SK-N-SH (cell line): ENCODE measurements at regions not wholly inside any gene's neighbourhood (a gene's known extent, or its start where the extent isn't known, plus 50 kb on each side); places are given as distances from the start of the nearest gene placed in this dataset.

ENCODE experiments used
- CTCF ChIA-PET: fragments of 300-600, 350-600 bp; formaldehyde crosslinking; extraction: SDS; loops from one replicate; lab custom pipeline; 2021; lab: Yijun Ruan, JAX
- POLR2A ChIA-PET: fragments of 350-600 bp; sonication (Branson Sonifier 250); formaldehyde crosslinking; extraction: SDS; loops from one replicate; lab custom pipeline; 2020; ENCODE audit warnings: antibody characterized with exemption, inconsistent platforms; lab: Yijun Ruan, JAX
- DNase-seq: peaks from one replicate; pipeline ENCODE4 v3.0.0; 2012
- H2AFZ ChIP-seq: fragments of 200-600 bp; sonication (generic); 2 replicates; pipeline ENCODE4 v1.8.1; 2016; ENCODE audit warnings: antibody characterized with exemption, mild to moderate bottlenecking, low read depth
- H3F3A ChIP-seq: fragments of 200-600 bp; sonication (generic); replicated peaks from 2 replicates; pipeline ENCODE3; 2016; ENCODE audit warnings: antibody characterized with exemption, mild to moderate bottlenecking; ENCODE audit not compliant: insufficient read depth
- H3K27ac ChIP-seq, 2 experiments: fragments of 200-500 bp in 1 of 2; fragments of 200-600 bp in 1 of 2; sonication (Bioruptor generic) in 1 of 2; sonication (generic), shearing (Covaris generic) in 1 of 2; 2 replicates each; pipeline versions ENCODE4 v1.5.1 to v1.6.1; 2014 to 2016; ENCODE audit warnings: low read depth in 2 of 2, inconsistent platforms in 1 of 2, low read length in 1 of 2, mild to moderate bottlenecking in 1 of 2, mixed read lengths in 1 of 2
- H3K27me3 ChIP-seq: fragments of 200-600 bp; sonication (generic), shearing (Covaris generic); 2 replicates; pipeline ENCODE4 v1.6.1; 2016; ENCODE audit warnings: mixed run types; ENCODE audit not compliant: insufficient read depth
- H3K36me3 ChIP-seq, 2 experiments: fragments of 200-500 bp in 1 of 2; fragments of 200-600 bp in 1 of 2; sonication (Bioruptor generic) in 1 of 2; sonication (generic) in 1 of 2; replicated peaks in 1 of 2; 2 replicates each; pipeline versions ENCODE3 to v1.5.1; 2014 to 2016; ENCODE audit warnings: low read length in 1 of 2, mild to moderate bottlenecking in 1 of 2; ENCODE audit not compliant: insufficient read depth in 2 of 2, control insufficient read depth in 1 of 2
- H3K4me1 ChIP-seq, 2 experiments: fragments of 200-500 bp in 1 of 2; fragments of 200-600 bp in 1 of 2; sonication (Bioruptor generic) in 1 of 2; sonication (generic), shearing (Covaris generic) in 1 of 2; 2 replicates each; pipeline versions ENCODE4 v1.5.1 to v1.6.1; 2014 to 2016; ENCODE audit warnings: low read depth in 1 of 2, low read length in 1 of 2, mixed run types in 1 of 2; ENCODE audit not compliant: insufficient read depth in 2 of 2, control insufficient read depth in 1 of 2
- H3K4me2 ChIP-seq: fragments of 200-600 bp; sonication (generic), shearing (Covaris generic); 2 replicates; pipeline ENCODE4 v1.6.1; 2017; ENCODE audit warnings: mixed run types
- H3K4me3 ChIP-seq, 2 experiments: fragments of 200-500 bp in 1 of 2; fragments of 200-600 bp in 1 of 2; sonication (Bioruptor generic) in 1 of 2; sonication (generic), shearing (Covaris generic) in 1 of 2; 2 replicates each; pipeline versions ENCODE4 v1.5.1 to v1.8.1; 2014 to 2016; ENCODE audit warnings: low read depth in 2 of 2, inconsistent platforms in 1 of 2, low read length in 1 of 2, mild to moderate bottlenecking in 1 of 2, mixed read lengths in 1 of 2, moderate library complexity in 1 of 2
- H3K79me2 ChIP-seq: fragments of 200-600 bp; sonication (generic); 2 replicates; pipeline ENCODE4 v1.8.1; 2017; ENCODE audit warnings: mild to moderate bottlenecking; ENCODE audit not compliant: insufficient read depth
- H3K9ac ChIP-seq: fragments of 200-600 bp; sonication (generic); 2 replicates; pipeline ENCODE4 v1.6.1; 2017; ENCODE audit warnings: mixed run types
- H3K9me2 ChIP-seq: fragments of 200-600 bp; sonication (generic); 2 replicates; pipeline ENCODE4 v1.6.1; 2017; ENCODE audit warnings: mixed run types
- H3K9me3 ChIP-seq: fragments of 200-600 bp; sonication (generic); 2 replicates; pipeline ENCODE4 v1.6.1; 2017; ENCODE audit warnings: mixed run types, mild to moderate bottlenecking, moderate library complexity
- H4K20me1 ChIP-seq: fragments of 200-600 bp; sonication (generic); 2 replicates; pipeline ENCODE4 v1.6.1; 2017; ENCODE audit warnings: mild to moderate bottlenecking, mixed run types; ENCODE audit not compliant: insufficient read depth
- CHD2 ChIP-seq: fragments of 150-350 bp; IDR thresholded peaks from 2 replicates; pipeline ENCODE4 v1.6.1; 2018; ENCODE audit warnings: low read length; ENCODE audit not compliant: partially characterized antibody
- ELF1 ChIP-seq: IDR thresholded peaks from 2 replicates; pipeline ENCODE4 v1.4.0; 2012
- EP300 ChIP-seq, 2 experiments: IDR thresholded peaks; 2 replicates each; pipeline versions ENCODE4 v1.4.0 to v1.6.1; 2012; ENCODE audit warnings: borderline replicate concordance in 1 of 2, low read depth in 1 of 2, low read length in 1 of 2
- EZH2phosphoT487 ChIP-seq: fragments of 200-600 bp; sonication (generic); IDR thresholded peaks from 2 replicates; pipeline ENCODE4 v1.6.1; 2017; ENCODE audit warnings: low read depth, mixed run types, mild to moderate bottlenecking, antibody characterized with exemption, moderate library complexity, borderline replicate concordance
- FOXJ3 ChIP-seq: sonication (generic); formaldehyde crosslinking; IDR thresholded peaks from 2 replicates; pipeline ENCODE4 v1.5.1; 2020; ENCODE audit warnings: mild to moderate bottlenecking, missing genetic modification reagents
- GABPA ChIP-seq: IDR thresholded peaks from 2 replicates; pipeline ENCODE4 v1.4.0; 2012; ENCODE audit warnings: low read depth, mild to moderate bottlenecking
- GATA2 ChIP-seq: sonication (generic); formaldehyde crosslinking; IDR thresholded peaks from 2 replicates; pipeline ENCODE4 v1.5.0; 2020; ENCODE audit warnings: mild to moderate bottlenecking, missing genetic modification reagents
- JUND ChIP-seq: IDR thresholded peaks from 2 replicates; pipeline ENCODE4 v1.4.0; 2012
- MAX ChIP-seq: IDR thresholded peaks from 2 replicates; pipeline ENCODE4 v1.4.0; 2012; ENCODE audit warnings: low read depth
- MXI1 ChIP-seq: IDR thresholded peaks from 2 replicates; pipeline ENCODE4 v1.6.1; 2012; ENCODE audit warnings: mild to moderate bottlenecking, low read depth, low read length, improper control_type of control experiment
- NRF1 ChIP-seq: IDR thresholded peaks from 2 replicates; pipeline ENCODE4 v1.6.1; 2012; ENCODE audit warnings: low read depth, mild to moderate bottlenecking, low read length
- PBX3 ChIP-seq: IDR thresholded peaks from 2 replicates; pipeline ENCODE4; 2012
- RAD21 ChIP-seq: IDR thresholded peaks from 2 replicates; pipeline ENCODE4 v1.6.1; 2012; ENCODE audit warnings: mild to moderate bottlenecking, low read length
- RCOR1 ChIP-seq: fragments of 150-350 bp; IDR thresholded peaks from 2 replicates; pipeline ENCODE4 v1.6.1; 2017; ENCODE audit warnings: antibody characterized with exemption, low read length
- RFX5 ChIP-seq: IDR thresholded peaks from 2 replicates; pipeline ENCODE4 v1.6.1; 2012; ENCODE audit warnings: mild to moderate bottlenecking, improper control_type of control experiment, low read length
- SIN3A ChIP-seq: IDR thresholded peaks from 2 replicates; pipeline ENCODE4 v1.6.1; 2012; ENCODE audit warnings: low read depth, mild to moderate bottlenecking, low read length, moderate library complexity, borderline replicate concordance
- TCF12 ChIP-seq: IDR thresholded peaks from 2 replicates; pipeline ENCODE4 v1.4.0; 2012
- WGBS: methylation state at CpG from one replicate; pipeline ENCODE4 v1.1.6; 2017; ENCODE audit warnings: low lambda C conversion rate; 5-methylcytosine and 5-hydroxymethylcytosine counted together
- TF ChIP-seq, protein P1 (sequence below): IDR thresholded peaks from 2 replicates; pipeline ENCODE4 v1.6.1; 2012; ENCODE audit warnings: mild to moderate bottlenecking, low read depth, low read length, moderate library complexity

- no peaks in the 10 kb centered on the region for H3K9me3 ChIP-seq
- H3K79me2 ChIP-seq, result no peaks in the 10 kb centered on the region
- H3K27ac ChIP-seq, result no peak overlapping the region
- H3K9me2 ChIP-seq, result no peaks in the 10 kb centered on the region
- H3K4me3 ChIP-seq, result no peak overlapping the region
- ChIA-PET CTCF (no interaction called here), POLR2A (no interaction called here)
- no peaks in the 10 kb centered on the region for H3F3A ChIP-seq
- TF ChIP-seq ELF1 (no peak), NRF1 (no peak), JUND (no peak), RFX5 (no peak), MAX (no peak), RAD21 (no peak), EP300 (IDR thresholded peaks at IDR 0.05; ENCODE audit: borderline replicate concordance in 1 of 2, low read depth in 1 of 2, low read length in 1 of 2) (no peak), FOXJ3 (no peak), GABPA (no peak), PBX3 (no peak), CHD2 (no peak), EZH2phosphoT487 (no peak), MXI1 (no peak), RCOR1 (no peak), GATA2 (CRISPR knock-in tag) (no peak), TCF12 (no peak), SIN3A (no peak)
- TF ChIP-seq, protein P1, sequence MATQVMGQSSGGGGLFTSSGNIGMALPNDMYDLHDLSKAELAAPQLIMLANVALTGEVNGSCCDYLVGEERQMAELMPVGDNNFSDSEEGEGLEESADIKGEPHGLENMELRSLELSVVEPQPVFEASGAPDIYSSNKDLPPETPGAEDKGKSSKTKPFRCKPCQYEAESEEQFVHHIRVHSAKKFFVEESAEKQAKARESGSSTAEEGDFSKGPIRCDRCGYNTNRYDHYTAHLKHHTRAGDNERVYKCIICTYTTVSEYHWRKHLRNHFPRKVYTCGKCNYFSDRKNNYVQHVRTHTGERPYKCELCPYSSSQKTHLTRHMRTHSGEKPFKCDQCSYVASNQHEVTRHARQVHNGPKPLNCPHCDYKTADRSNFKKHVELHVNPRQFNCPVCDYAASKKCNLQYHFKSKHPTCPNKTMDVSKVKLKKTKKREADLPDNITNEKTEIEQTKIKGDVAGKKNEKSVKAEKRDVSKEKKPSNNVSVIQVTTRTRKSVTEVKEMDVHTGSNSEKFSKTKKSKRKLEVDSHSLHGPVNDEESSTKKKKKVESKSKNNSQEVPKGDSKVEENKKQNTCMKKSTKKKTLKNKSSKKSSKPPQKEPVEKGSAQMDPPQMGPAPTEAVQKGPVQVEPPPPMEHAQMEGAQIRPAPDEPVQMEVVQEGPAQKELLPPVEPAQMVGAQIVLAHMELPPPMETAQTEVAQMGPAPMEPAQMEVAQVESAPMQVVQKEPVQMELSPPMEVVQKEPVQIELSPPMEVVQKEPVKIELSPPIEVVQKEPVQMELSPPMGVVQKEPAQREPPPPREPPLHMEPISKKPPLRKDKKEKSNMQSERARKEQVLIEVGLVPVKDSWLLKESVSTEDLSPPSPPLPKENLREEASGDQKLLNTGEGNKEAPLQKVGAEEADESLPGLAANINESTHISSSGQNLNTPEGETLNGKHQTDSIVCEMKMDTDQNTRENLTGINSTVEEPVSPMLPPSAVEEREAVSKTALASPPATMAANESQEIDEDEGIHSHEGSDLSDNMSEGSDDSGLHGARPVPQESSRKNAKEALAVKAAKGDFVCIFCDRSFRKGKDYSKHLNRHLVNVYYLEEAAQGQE, result no peak
- H3K4me2 ChIP-seq, result no peak overlapping the region
- no peak overlapping the region for H2AFZ ChIP-seq
- 5% methylated on average over 9 of the region's 9 CpGs for WGBS
- H3K27me3 ChIP-seq, result no peaks in the 10 kb centered on the region; the same call in 1 of the 2 replicates
- no peaks in the 10 kb centered on the region for H3K36me3 ChIP-seq
- H4K20me1 ChIP-seq, result no peaks in the 10 kb centered on the region
- no peak for DNase-seq
- H3K4me1 ChIP-seq, result peaks cover 0 to 10% of the 10 kb centered on the region in 2 experiments; a peak in 2 of 4 replicates
- H3K9ac ChIP-seq, result no peak overlapping the region
Measured at GRCh38 chr6:90895299-90896074, 308.6 kb upstream of the MAP3K7 start.
